ENCODE measurements at regions not wholly inside any gene's neighbourhood (a gene's known extent, or its start where the extent isn't known, plus 50 kb on each side); places are given as distances from the start of the nearest gene placed in this dataset.

GRCh38 chr3:64928683-64929082 lies 240.9 kb upstream of the ADAMTS9 start:
- no peak overlapping the region for H3K4me2 ChIP-seq (ENCODE audit: low read length)
- H3K4me3 ChIP-seq (ENCODE audit: low read depth, low read length): no peak overlapping the region
- no peaks in the 10 kb centered on the region for H3K36me3 ChIP-seq (ENCODE audit: control insufficient read depth, insufficient read depth, low read length)
- H3K4me1 ChIP-seq: no peaks in the 10 kb centered on the region
- H3K27ac ChIP-seq: no peak overlapping the region
- H3K9ac ChIP-seq: no peak overlapping the region
- H3K79me2 ChIP-seq: no peaks in the 10 kb centered on the region
- no peak overlapping the region for H2AFZ ChIP-seq
- H3K27me3 ChIP-seq (ENCODE audit: control insufficient read depth, insufficient read depth, low read length): no peaks in the 10 kb centered on the region
- no peak for TF ChIP-seq CTCF (IDR thresholded peaks at IDR 0.05)
- H3K9me3 ChIP-seq (ENCODE audit: control insufficient read depth, low read length): no peaks in the 10 kb centered on the region

GRCh38 chr3:64927689-64928088 lies 239.9 kb upstream of the ADAMTS9 start:
- Histone ChIP-seq H3K9ac (no peak overlapping the region), H3K4me1 (no peaks in the 10 kb centered on the region), H3K27me3 (ENCODE audit: control insufficient read depth, insufficient read depth, low read length) (no peaks in the 10 kb centered on the region), H3K4me2 (ENCODE audit: low read length) (no peak overlapping the region), H3K4me3 (ENCODE audit: low read depth, low read length) (no peak overlapping the region), H3K36me3 (ENCODE audit: control insufficient read depth, insufficient read depth, low read length) (no peaks in the 10 kb centered on the region), H2AFZ (no peak overlapping the region), H3K9me3 (ENCODE audit: control insufficient read depth, low read length) (no peaks in the 10 kb centered on the region), H3K79me2 (no peaks in the 10 kb centered on the region), H3K27ac (no peak overlapping the region)
- TF ChIP-seq CTCF (IDR thresholded peaks at IDR 0.05): no peak

- Histone ChIP-seq H3K4me2 (ENCODE audit: low read length) (no peak overlapping the region), H3K27ac (no peak overlapping the region)
These were observed 237.8 kb upstream of the ADAMTS9 start for GRCh38 chr3:64925575-64925974.

GRCh38 chr3:64924961-64925360 lies 237.2 kb upstream of the ADAMTS9 start:
- Histone ChIP-seq H2AFZ (no peak overlapping the region), H3K27ac (no peak overlapping the region), H3K9ac (no peak overlapping the region), H3K4me2 (ENCODE audit: low read length) (no peak overlapping the region), H3K4me1 (no peaks in the 10 kb centered on the region), H3K36me3 (ENCODE audit: control insufficient read depth, insufficient read depth, low read length) (no peaks in the 10 kb centered on the region), H3K79me2 (no peaks in the 10 kb centered on the region), H3K27me3 (ENCODE audit: control insufficient read depth, insufficient read depth, low read length) (no peaks in the 10 kb centered on the region), H3K4me3 (ENCODE audit: low read depth, low read length) (no peak overlapping the region), H3K9me3 (ENCODE audit: control insufficient read depth, low read length) (no peaks in the 10 kb centered on the region)
- TF ChIP-seq CTCF (IDR thresholded peaks at IDR 0.05): no peak

More at GRCh38 chr3:64925575-64925974, 237.8 kb upstream of the ADAMTS9 start:
- H3K27me3 ChIP-seq (ENCODE audit: control insufficient read depth, insufficient read depth, low read length): no peaks in the 10 kb centered on the region
- H3K9me3 ChIP-seq (ENCODE audit: control insufficient read depth, low read length): no peaks in the 10 kb centered on the region
- TF ChIP-seq CTCF (IDR thresholded peaks at IDR 0.05): no peak
- H3K79me2 ChIP-seq: no peaks in the 10 kb centered on the region
- H3K4me3 ChIP-seq (ENCODE audit: low read depth, low read length): no peak overlapping the region
- H3K36me3 ChIP-seq (ENCODE audit: control insufficient read depth, insufficient read depth, low read length): no peaks in the 10 kb centered on the region
- H3K9ac ChIP-seq: no peak overlapping the region
- H2AFZ ChIP-seq: no peak overlapping the region
- no peaks in the 10 kb centered on the region for H3K4me1 ChIP-seq

GRCh38 chr3:64922213-64922612 lies 234.4 kb upstream of the ADAMTS9 start:
- Histone ChIP-seq H3K4me1 (no peaks in the 10 kb centered on the region), H3K9me3 (ENCODE audit: control insufficient read depth, low read length) (no peaks in the 10 kb centered on the region), H2AFZ (no peak overlapping the region), H3K36me3 (ENCODE audit: control insufficient read depth, insufficient read depth, low read length) (no peaks in the 10 kb centered on the region), H3K79me2 (no peaks in the 10 kb centered on the region), H3K9ac (no peak overlapping the region), H3K4me3 (ENCODE audit: low read depth, low read length) (no peak overlapping the region), H3K27me3 (ENCODE audit: control insufficient read depth, insufficient read depth, low read length) (no peaks in the 10 kb centered on the region), H3K4me2 (ENCODE audit: low read length) (no peak overlapping the region), H3K27ac (no peak overlapping the region)
- no peak for TF ChIP-seq CTCF (IDR thresholded peaks at IDR 0.05)

Data from parathyroid adenoma (tissue), 2 donors.